ENCODE measurements at regions not wholly inside any gene's neighbourhood (a gene's known extent, or its start where the extent isn't known, plus 50 kb on each side); places are given as distances from the start of the nearest gene placed in this dataset.
"Not testable (repeated sequence)": the region's sequence is repeated elsewhere in the genome, so short reads cannot be mapped to it uniquely, and the experiment has no call there.

DNA sequence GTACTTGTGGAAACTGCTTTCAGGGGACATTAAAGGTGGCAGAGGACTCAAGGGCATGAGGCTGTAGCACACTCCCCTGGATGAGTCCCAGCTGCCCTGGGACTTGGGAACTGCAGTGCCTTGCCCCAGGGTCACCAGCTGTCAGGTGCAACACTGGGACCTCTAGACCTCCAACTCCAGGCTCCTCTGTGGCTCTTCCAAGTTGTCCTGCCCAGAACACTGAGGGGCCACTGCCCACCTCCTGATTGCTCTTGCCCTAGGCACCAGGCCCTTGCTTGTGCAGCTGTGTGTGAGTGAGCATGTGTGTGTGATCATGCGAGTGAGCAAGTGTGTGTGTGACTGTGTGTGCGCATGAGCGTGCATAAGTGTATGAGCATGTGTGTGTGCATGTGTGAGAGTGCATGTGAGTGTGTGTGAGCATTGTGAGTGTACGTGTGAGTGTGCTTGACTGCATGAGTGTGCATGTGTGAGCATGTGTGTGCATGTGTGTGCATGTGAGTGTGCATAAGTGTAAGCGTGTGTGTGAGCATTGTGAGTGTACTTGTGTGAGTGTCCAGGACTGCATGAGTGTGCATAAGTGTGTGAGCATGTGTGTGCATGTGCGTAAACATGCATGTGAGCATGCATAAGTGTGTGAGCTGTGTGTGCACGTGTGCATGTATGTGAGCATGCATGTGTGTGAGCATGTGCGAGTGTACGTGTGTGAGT is 301.5 kb downstream of the NDUFA10 start:
- no peak overlapping the region for H3K4me3 ChIP-seq (ENCODE audit: low read depth, low read length)
- TF ChIP-seq, protein P1, sequence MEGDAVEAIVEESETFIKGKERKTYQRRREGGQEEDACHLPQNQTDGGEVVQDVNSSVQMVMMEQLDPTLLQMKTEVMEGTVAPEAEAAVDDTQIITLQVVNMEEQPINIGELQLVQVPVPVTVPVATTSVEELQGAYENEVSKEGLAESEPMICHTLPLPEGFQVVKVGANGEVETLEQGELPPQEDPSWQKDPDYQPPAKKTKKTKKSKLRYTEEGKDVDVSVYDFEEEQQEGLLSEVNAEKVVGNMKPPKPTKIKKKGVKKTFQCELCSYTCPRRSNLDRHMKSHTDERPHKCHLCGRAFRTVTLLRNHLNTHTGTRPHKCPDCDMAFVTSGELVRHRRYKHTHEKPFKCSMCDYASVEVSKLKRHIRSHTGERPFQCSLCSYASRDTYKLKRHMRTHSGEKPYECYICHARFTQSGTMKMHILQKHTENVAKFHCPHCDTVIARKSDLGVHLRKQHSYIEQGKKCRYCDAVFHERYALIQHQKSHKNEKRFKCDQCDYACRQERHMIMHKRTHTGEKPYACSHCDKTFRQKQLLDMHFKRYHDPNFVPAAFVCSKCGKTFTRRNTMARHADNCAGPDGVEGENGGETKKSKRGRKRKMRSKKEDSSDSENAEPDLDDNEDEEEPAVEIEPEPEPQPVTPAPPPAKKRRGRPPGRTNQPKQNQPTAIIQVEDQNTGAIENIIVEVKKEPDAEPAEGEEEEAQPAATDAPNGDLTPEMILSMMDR (IDR thresholded peaks at IDR 0.05; ENCODE audit: low read depth, low read length): no peak

DNA sequence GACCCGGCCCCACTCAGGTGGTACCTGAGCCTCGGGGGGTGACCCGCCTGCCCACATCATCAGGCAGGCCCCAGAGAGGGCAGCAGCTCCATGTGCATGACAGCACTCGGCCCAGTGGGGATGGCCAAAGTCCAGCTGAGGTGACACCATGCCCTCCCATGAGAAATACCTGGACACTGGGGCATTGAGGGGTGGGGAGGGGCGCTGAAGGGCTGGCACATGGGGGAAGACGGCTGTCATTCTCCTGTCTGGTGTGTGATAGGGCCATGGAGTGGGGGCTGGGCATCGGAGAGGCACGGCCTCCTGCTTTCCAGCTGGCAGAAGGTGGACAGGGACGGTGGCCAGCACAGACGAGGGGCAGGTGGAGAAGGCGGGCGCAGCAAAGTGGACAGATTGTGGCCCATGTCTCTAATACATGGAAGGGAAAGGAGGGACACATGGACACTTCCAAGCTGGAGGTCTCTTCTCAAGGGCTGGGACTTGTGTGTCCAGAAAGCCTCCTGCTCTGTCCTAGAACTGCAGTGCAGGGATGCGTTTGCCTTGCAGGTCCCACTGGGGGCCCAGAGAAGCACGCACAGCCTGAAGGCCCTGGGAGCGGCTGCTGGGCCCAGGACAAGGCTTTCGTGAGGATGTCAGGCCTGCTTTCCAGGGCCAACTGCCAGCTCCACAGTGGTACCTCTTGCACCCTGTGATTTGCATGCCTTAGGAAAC is 302.2 kb downstream of the NDUFA10 start:
- TF ChIP-seq, protein P1 (IDR thresholded peaks at IDR 0.05; ENCODE audit: low read depth, low read length): no peak

DNA sequence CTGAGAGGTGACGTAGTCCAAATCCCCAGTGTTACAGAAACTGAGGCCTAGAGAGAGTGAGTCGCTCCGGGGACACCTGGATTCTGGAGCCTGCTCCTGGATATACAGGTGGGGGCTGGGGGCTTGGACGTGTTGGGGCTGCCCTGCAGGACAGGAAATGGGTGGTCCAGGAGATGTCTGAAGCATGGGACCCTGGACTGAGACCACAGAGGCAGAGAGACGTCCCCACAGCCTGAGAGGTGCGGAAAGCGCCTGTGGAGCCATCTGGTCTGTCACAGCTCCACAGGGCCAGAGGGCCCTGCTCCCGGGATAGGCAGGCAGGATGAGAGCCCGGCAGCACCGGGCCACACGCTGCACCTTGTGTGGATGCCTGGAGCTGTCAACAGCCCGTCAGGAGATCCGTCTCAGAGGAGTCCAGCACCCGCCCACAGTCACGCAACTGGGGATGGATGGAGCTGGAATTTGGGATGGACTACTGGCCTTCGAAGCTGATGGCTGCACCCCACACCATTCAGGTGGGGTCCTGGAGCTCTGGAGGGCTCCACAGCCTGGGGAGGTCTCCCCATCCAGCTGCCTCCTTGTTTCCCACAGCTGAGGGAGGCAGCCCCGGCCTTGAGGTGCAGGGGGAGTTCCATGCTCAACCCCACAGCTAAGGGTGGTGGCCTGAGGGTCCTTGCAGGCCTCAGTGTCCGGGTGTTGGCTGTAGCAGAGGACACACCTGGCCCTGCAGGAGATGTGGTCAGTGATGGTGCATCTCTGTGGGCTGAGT is 303.0 kb downstream of the NDUFA10 start:
- no peak overlapping the region for H3K4me3 ChIP-seq (ENCODE audit: low read depth, low read length)
- TF ChIP-seq, protein P1 (IDR thresholded peaks at IDR 0.05; ENCODE audit: low read depth, low read length): no peak

More for the DNA sequence above, 302.2 kb downstream of the NDUFA10 start:
- no peak overlapping the region for H3K4me3 ChIP-seq (ENCODE audit: low read depth, low read length)

DNA sequence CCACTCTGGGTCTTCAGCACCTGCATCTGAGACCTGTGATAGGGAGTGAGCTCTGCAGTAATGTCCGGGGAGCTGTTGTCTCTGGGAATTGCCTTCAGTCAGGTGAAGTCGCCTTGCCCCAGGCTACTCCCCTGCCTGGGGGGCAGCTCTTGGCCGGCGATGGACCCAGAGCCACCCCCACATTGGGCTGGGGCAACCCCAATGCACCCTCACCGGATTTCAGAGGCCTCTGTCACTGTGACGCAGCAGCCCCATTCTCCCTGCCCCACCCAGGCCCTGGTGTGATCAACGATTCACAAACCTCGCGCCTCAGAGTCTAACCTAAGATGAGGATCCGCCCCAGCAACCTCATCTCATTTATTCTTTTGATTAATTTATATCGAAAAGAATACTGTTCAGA is 303.6 kb downstream of the NDUFA10 start:
- TF ChIP-seq, protein P1 (IDR thresholded peaks at IDR 0.05; ENCODE audit: low read depth, low read length): no peak

DNA sequence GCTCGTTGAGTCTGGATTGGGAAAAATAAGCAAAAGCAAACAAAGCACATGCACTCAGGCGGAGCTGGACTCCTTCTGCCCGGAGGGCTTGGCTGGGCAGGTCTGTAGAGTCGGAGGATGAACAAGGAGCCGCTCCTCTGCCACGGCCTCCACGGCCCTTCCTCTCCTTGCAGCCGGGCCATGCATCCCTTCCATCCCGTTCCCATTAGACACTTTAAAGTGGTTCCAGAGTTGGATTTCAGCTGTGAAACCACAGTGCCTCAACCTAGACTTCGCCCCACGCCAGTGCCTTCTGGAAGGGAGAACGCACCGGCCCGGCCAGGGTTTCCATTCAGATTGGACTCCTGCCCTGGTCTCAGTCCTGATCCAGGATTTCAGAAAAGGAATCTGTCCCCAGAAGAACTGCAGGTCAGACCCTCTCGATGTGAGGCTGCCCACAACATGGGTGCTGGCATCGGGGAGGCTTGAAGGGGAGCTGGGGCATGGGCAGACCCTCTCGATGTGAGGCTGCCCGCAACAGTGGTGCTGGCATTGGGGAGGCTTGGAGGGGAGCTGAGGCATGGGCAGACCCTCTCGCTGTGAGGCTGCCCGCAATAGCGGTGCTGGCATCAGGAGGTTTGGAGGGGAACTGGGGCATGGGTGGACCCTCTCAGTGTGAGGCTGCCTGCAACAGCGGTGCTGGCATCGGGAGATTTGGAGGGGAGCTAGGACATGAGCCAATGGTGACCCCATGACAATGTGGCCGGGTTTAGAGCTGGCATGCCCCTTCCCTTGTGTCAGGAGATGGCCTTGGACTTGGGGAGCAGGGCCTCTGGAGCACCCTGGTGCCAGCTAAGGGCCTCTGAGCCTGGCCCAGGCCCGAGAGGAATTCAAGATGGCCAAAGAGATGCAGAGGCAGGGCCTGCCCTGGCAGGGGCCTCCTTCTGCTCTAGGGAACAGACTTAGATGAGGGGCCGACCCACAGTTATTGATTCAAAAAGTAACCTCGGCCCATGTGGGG is 304.5 kb downstream of the NDUFA10 start:
- TF ChIP-seq, protein P1 (IDR thresholded peaks at IDR 0.05; ENCODE audit: low read depth, low read length): no peak
- no peak overlapping the region for H3K4me3 ChIP-seq (ENCODE audit: low read depth, low read length)

More for the DNA sequence above, 303.6 kb downstream of the NDUFA10 start:
- H3K4me3 ChIP-seq (ENCODE audit: low read depth, low read length): no peak overlapping the region

DNA sequence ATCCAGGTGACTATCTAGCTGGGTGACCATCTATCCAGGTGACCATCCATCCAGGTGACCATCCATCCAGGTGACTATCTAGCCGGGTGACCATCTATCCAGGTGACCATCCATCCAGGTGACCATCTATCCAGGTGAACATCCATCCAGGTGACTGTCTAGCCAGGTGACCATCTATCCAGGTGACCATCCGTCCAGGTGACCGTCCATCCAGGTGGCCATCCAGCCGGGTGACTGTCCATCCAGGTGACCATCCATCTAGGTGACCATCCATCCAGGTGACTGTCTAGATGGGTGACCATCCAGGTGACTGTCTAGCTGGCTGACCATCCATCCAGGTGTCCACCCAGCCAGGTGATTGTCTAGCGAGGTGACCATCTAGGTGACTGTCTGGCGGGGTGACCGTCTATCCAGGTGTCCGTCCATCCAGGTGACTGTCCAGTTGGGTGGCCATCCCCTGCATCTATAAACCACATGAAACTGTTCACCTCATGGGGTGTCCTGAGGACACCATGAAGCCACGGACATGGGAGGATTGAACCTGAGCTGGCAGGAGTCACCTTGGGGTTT is 305.3 kb downstream of the NDUFA10 start:
- TF ChIP-seq, protein P1 (IDR thresholded peaks at IDR 0.05; ENCODE audit: low read depth, low read length): no peak
- no peak overlapping the region for H3K4me3 ChIP-seq (ENCODE audit: low read depth, low read length)

DNA sequence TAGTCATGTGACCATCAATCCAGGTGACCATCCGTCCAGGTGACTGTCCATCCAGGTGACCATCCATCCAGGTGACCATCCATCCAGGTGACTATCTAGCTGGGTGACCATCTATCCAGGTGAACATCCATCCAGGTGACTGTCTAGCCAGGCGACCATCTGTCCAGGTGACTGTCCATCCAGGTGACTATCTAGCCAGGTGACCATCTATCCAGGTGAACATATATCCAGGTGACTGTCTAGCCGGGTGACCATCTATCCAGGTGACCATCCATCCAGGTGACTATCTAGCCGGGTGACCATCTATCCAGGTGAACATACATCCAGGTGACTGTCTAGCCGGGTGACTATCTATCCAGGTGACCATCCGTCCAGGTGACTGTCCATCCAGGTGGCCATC is 306.2 kb downstream of the NDUFA10 start:
- not testable (repeated sequence) for H3K4me3 ChIP-seq (ENCODE audit: low read depth, low read length)

Measured in WI38 (cell line).